MG63 (cell line): ENCODE measurements at regions not wholly inside any gene's neighbourhood (a gene's known extent, or its start where the extent isn't known, plus 50 kb on each side); places are given as distances from the start of the nearest gene placed in this dataset.

Experiments
- DNase-seq: peaks from one replicate; pipeline ENCODE4 v3.0.0-alpha.2; 2020
- H3K27me3 ChIP-seq: fragments of 250-450 bp; sonication (Bioruptor Pico); 2 replicates; pipeline ENCODE4 v1.5.1; 2020; ENCODE audit warnings: mild to moderate bottlenecking, moderate library complexity
- H3K36me3 ChIP-seq: fragments of 250-450 bp; sonication (Bioruptor Pico); 2 replicates; pipeline ENCODE4 v1.5.1; 2020; ENCODE audit warnings: mild to moderate bottlenecking, moderate library complexity
- H3K4me3 ChIP-seq: fragments of 250-450 bp; sonication (Bioruptor Pico); 2 replicates; pipeline ENCODE4 v1.5.1; 2020; ENCODE audit warnings: mild to moderate bottlenecking, moderate library complexity
- H3K9me3 ChIP-seq: fragments of 250-450 bp; sonication (Bioruptor Pico); 2 replicates; pipeline ENCODE4 v1.5.1; 2020; ENCODE audit warnings: mild to moderate bottlenecking, moderate library complexity

GRCh38 chr7:51645255-51645654 is 328.6 kb upstream of the COBL start:
- Histone ChIP-seq H3K27me3 (no peaks in the 10 kb centered on the region), H3K9me3 (no peaks in the 10 kb centered on the region), H3K36me3 (no peaks in the 10 kb centered on the region), H3K4me3 (no peak overlapping the region)
- DNase-seq: no peak

DNA sequence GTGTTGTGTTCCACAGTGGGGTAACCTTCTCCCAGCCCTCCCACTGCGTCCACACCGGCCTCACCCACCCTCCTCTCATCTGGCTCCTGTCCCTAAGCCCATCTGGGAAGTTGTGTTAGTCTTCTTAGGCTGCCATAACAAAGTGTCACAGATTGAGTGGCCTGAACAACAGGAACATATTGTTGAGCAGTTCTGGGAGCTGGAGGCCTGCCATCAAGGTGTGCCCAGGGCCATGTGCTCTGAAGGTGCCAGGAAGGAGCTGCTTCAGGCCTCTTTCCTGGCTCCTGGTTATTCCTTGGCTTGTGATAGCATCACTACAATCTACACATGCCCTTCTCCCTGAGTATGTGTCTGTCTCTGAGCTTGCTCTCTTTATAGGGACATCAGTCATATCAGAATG is 327.6 kb upstream of the COBL start:
- DNase-seq: no peak
- Histone ChIP-seq H3K27me3 (no peaks in the 10 kb centered on the region), H3K36me3 (no peaks in the 10 kb centered on the region), H3K4me3 (no peak overlapping the region), H3K9me3 (no peaks in the 10 kb centered on the region)

DNA sequence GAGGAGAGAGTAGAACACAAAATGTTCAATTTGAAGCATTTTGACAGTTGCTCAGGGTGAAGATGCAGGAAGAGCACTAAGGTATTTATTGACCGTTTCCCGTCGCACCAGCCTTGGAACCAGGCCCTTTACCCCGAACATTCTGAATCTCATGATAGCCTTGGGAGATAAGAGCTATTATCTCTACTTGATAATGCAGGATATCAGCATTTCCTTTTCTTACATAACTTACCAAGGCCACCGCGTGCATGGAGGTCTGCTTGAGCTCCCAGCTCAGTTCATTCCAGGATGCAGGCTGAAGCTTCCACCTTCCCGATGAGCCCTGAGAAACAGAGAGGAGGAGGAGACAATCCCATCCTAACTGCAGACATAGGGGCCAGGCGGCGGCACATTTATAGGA is 324.2 kb upstream of the COBL start:
- no peak for DNase-seq
- H3K9me3 ChIP-seq: no peaks in the 10 kb centered on the region
- no peaks in the 10 kb centered on the region for H3K36me3 ChIP-seq
- no peaks in the 10 kb centered on the region for H3K27me3 ChIP-seq
- H3K4me3 ChIP-seq: no peak overlapping the region

DNA sequence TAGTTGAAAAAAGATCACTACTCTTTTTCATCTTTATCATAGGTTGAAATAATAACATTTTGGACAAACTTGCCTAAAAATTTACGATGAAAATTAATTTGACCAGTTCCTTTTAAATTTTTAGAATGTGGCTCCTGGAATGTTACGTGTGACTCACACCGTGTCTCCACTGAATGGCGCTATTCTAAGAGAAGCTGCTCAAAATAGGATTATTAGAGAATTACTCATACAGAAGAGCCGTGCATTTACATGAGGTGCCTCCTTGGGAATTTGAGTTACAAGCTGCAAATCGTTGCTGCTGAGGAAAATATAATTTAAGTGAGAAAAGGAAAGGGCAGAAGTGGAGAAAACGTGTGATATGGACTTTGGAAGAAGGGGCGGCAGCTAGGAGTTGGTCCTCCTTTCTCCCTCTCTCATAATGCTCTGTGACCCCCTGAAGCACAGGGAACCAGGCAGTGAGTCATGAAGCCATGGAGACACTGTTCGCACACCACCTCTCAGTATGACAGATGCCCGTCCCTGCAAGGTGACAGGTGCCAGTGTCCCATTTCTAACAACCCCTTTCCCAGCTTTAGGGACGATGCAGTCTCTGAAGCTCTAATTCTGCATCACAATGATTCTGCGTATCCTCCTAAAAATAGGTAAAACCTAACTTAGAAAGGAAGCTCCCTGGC is 323.2 kb upstream of the COBL start:
- DNase-seq: no peak
- H3K4me3 ChIP-seq: no peak overlapping the region
- no peaks in the 10 kb centered on the region for H3K9me3 ChIP-seq
- H3K27me3 ChIP-seq: no peaks in the 10 kb centered on the region
- H3K36me3 ChIP-seq: no peaks in the 10 kb centered on the region

DNA sequence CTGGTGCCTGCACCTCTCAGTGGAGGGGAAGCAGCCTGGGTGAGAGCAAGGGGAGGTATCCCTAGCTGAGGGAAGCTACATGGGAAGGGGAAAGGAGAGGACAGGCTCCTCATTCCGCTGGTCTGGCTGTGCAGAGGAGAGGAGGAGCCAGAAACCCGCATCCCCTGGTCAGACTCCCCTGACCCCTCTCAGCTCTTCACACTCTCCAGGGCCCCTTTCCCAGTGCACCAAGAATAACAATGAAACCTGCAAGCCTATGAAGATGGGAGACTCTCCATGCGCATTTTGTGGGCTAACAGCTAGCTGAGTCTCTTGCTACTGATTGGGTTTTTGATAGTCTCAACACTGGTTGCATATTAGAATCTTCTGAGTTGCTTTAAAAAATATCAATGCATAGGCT is 319.9 kb upstream of the COBL start:
- Histone ChIP-seq H3K27me3 (no peaks in the 10 kb centered on the region), H3K36me3 (no peaks in the 10 kb centered on the region), H3K9me3 (no peaks in the 10 kb centered on the region), H3K4me3 (no peak overlapping the region)
- no peak for DNase-seq

GRCh38 chr7:51635775-51636174 is 319.2 kb upstream of the COBL start:
- Histone ChIP-seq H3K27me3 (no peaks in the 10 kb centered on the region), H3K9me3 (no peaks in the 10 kb centered on the region)
- no peak for DNase-seq

GRCh38 chr7:51634538-51634937 is 317.9 kb upstream of the COBL start:
- no peak for DNase-seq
- Histone ChIP-seq H3K4me3 (no peak overlapping the region), H3K27me3 (no peaks in the 10 kb centered on the region), H3K36me3 (no peaks in the 10 kb centered on the region), H3K9me3 (no peaks in the 10 kb centered on the region)

More at GRCh38 chr7:51635775-51636174, 319.2 kb upstream of the COBL start:
- Histone ChIP-seq H3K4me3 (no peak overlapping the region), H3K36me3 (no peaks in the 10 kb centered on the region)

DNA sequence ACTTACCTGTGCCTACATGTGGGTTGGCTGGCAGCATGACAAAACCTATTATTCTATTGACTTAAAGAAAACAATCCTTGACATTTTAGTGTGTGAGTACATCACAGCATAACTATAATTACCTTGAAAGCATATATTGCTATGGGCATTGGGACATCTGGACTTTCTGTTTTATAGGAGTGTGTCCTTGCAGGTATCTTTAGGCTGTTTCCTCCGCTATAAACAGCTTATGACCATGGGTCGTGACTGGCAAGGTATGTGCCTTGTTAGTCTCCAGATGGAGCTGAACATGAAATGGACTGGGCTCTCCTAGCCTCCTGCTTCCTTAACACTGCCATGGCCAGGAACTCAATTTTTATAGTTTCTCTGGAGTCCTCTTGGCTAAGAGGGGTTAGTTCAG is 317.4 kb upstream of the COBL start:
- no peak overlapping the region for H3K4me3 ChIP-seq
- no peak for DNase-seq

GRCh38 chr7:51633596-51633995 is 317.0 kb upstream of the COBL start:
- Histone ChIP-seq H3K9me3 (no peaks in the 10 kb centered on the region), H3K4me3 (no peak overlapping the region), H3K36me3 (no peaks in the 10 kb centered on the region), H3K27me3 (no peaks in the 10 kb centered on the region)
- DNase-seq: no peak

More for the DNA sequence above, 317.4 kb upstream of the COBL start:
- H3K36me3 ChIP-seq: no peaks in the 10 kb centered on the region
- H3K9me3 ChIP-seq: no peaks in the 10 kb centered on the region
- no peaks in the 10 kb centered on the region for H3K27me3 ChIP-seq

DNA sequence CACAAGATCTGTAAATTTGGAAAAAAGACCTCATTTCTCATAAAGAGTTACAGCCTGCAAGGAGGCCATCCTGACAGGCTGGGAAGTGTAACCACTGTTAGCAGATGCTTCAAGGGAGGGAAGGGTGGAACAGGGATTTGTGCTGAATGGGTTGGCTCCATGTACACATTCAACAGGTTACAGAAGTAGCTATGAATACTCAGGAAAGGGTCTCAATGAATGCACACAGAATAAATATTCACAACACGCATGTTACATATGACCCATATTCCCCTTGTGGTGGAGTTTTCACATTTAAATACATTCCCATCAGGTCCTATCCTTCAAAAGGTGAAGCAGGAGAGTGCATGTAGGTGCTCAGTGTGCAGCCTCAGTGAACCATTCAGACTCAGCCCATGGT is 316.4 kb upstream of the COBL start:
- no peak overlapping the region for H3K4me3 ChIP-seq
- no peaks in the 10 kb centered on the region for H3K27me3 ChIP-seq
- H3K36me3 ChIP-seq: no peaks in the 10 kb centered on the region
- H3K9me3 ChIP-seq: no peaks in the 10 kb centered on the region
- no peak for DNase-seq

- Histone ChIP-seq H3K36me3 (no peaks in the 10 kb centered on the region), H3K9me3 (no peaks in the 10 kb centered on the region), H3K27me3 (no peaks in the 10 kb centered on the region), H3K4me3 (no peak overlapping the region)
- no peak for DNase-seq
Observed at GRCh38 chr7:51630933-51631332, 314.3 kb upstream of the COBL start.

DNA sequence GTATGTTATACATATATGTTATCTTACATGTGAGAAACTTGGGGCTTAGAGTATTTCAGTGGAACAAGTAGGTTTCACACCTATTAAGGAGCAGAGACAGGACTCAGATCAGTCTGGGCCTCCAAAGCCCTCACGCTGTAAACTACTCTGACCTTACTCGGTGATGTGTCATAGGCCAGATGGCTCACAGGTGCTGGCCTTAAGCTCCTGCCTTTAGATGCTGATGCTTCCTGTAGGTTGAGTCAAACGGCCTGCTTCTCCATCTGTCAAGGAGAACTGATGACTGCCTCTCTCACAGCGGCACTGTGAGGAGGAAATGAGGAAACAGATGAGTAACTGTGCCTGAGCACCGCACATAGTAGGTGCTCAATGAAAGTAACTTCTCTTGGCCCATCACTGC is 312.6 kb upstream of the COBL start:
- no peak for DNase-seq
- Histone ChIP-seq H3K4me3 (no peak overlapping the region), H3K9me3 (no peaks in the 10 kb centered on the region), H3K27me3 (no peaks in the 10 kb centered on the region), H3K36me3 (no peaks in the 10 kb centered on the region)

DNA sequence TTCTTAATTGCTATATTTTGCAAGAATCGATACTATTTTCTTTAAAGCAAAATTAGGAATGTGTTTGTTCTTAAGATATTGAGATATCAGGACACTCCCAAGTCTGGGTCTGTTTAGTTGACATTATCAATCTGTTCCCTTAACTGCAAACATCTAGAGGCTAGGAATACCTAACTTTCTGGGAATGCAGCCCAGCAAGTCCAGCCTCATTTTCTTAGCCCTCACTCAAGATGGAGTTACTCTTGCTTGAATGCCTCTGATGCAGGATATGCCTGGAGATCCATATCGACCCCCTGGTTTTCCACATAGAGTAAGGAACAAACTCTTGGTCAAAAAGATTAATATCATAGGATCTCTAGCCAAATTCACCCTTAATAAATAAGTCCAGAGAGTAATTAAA is 305.3 kb upstream of the COBL start:
- Histone ChIP-seq H3K36me3 (no peaks in the 10 kb centered on the region), H3K4me3 (no peak overlapping the region), H3K9me3 (no peaks in the 10 kb centered on the region), H3K27me3 (no peaks in the 10 kb centered on the region)
- DNase-seq: no peak

GRCh38 chr7:51620706-51621105 is 304.1 kb upstream of the COBL start:
- H3K9me3 ChIP-seq: no peaks in the 10 kb centered on the region
- no peaks in the 10 kb centered on the region for H3K36me3 ChIP-seq
- no peak for DNase-seq
- H3K4me3 ChIP-seq: no peak overlapping the region
- no peaks in the 10 kb centered on the region for H3K27me3 ChIP-seq

DNA sequence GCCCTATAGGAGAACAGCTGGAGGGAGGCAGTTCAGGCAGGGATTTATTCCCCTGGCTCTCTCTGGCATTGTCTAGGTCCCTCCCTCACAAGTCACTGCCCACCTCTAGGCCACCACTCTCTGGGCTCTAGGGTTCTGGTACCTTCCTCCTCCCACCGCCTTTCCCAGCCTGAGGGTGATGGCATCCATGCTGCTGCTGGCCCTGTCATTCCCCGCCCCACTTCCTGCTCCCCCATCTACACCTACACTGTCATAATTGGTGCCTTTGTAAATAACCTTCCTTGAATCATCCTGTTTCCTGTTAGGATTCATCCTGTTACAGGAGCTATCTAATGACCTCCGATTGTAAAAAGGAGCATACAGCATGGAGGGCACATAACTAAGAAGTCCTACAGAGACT is 303.3 kb upstream of the COBL start:
- no peak for DNase-seq
- no peaks in the 10 kb centered on the region for H3K27me3 ChIP-seq
- H3K9me3 ChIP-seq: no peaks in the 10 kb centered on the region
- no peak overlapping the region for H3K4me3 ChIP-seq
- no peaks in the 10 kb centered on the region for H3K36me3 ChIP-seq

GRCh38 chr7:51617686-51618085 is 301.1 kb upstream of the COBL start:
- Histone ChIP-seq H3K27me3 (no peaks in the 10 kb centered on the region), H3K9me3 (no peaks in the 10 kb centered on the region), H3K4me3 (no peak overlapping the region), H3K36me3 (no peaks in the 10 kb centered on the region)
- DNase-seq: no peak

GRCh38 chr7:51613911-51614357 is 297.3 kb upstream of the COBL start:
- Histone ChIP-seq H3K9me3 (no peaks in the 10 kb centered on the region), H3K36me3 (no peaks in the 10 kb centered on the region), H3K4me3 (no peak overlapping the region), H3K27me3 (no peaks in the 10 kb centered on the region)
- peak; percentile 26 for DNase-seq

DNA sequence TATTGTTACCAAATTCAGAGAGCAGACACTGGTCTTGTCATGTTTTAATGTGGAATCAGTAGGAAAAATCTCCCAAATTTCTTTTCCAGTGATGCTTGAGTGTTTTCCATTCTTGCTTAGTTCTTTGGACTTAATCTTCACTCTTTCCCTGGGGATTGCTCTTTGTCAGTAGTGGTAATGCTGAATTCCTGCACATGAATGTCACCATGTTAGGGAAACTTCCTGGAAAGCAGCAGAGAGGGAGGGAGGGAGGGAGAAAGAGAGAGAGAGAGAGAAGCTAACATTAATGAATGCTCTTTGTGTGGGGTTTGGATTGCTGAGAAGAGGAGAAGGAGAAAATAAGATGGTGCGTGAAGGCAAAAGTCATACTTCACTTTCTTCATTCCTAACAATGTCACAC is 295.3 kb upstream of the COBL start:
- no peak for DNase-seq
- Histone ChIP-seq H3K36me3 (no peaks in the 10 kb centered on the region), H3K27me3 (no peaks in the 10 kb centered on the region), H3K4me3 (no peak overlapping the region), H3K9me3 (no peaks in the 10 kb centered on the region)

DNA sequence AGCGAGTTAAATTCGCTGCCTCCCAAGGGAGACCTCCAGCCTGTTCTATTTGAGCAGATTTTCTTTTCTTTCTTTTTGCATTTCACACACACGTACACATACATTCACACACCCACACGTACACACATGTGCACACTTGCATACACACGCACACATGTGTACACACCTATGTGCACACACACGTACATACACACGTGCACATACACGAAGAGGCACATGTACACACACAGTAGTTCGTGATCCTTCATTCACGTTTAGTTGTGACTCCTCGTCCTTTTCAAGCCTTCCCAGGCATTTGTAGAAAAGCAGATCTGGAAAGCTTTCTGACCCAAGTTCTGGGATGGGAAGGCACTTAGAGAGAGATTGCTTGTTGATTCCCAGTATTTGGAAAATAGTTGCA is 290.8 kb upstream of the COBL start:
- Histone ChIP-seq H3K4me3 (no peak overlapping the region), H3K36me3 (no peaks in the 10 kb centered on the region), H3K9me3 (no peaks in the 10 kb centered on the region), H3K27me3 (no peaks in the 10 kb centered on the region)
- no peak for DNase-seq
